ENCODE measurements at regions not wholly inside any gene's neighbourhood (a gene's known extent, or its start where the extent isn't known, plus 50 kb on each side); places are given as distances from the start of the nearest gene placed in this dataset.

DNA sequence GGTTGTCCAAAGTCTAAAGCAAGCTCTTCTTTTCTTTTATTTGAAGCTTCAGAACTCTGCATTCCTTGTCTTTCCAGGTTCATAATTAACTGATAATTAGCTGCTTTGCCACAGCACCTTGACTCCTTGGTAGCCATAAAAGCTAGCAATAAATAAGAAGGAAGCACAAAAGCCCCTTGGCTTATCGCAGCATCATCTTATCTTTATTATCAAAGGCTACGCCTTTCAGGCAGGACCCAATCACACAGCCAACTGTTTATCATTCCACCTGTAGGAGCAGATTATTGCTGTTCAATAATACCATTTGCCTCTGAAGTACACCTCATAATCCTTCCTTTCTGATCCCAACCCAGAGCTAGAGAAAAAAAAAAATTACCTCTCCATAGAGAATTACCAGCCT lies 489.2 kb downstream of the SATB2 start:
- Histone ChIP-seq H3K9me3 (replicated peaks; ENCODE audit: insufficient read depth, low read length) (no peaks in the 10 kb centered on the region), H3K9ac (ENCODE audit: low read length) (no peak overlapping the region), H3K4me1 (ENCODE audit: low read length) (peaks cover 13% of the 10 kb centered on the region), H3F3A (ENCODE audit: insufficient read depth, low read length) (peaks cover 2% of the 10 kb centered on the region), H3K36me3 (replicated peaks; ENCODE audit: insufficient read depth, low read length) (no peaks in the 10 kb centered on the region), H3K27ac (ENCODE audit: low read length) (no peak overlapping the region), H3K27me3 (replicated peaks; ENCODE audit: insufficient read depth, low read length) (no peaks in the 10 kb centered on the region), H3K9me2 (replicated peaks; ENCODE audit: insufficient read depth, low read length) (no peaks in the 10 kb centered on the region), H2AFZ (ENCODE audit: low read length) (no peak overlapping the region), H3K79me2 (ENCODE audit: low read length) (no peaks in the 10 kb centered on the region), H3K4me3 (ENCODE audit: low read length) (no peak overlapping the region), H3K4me2 (ENCODE audit: low read depth, low read length) (no peak overlapping the region), H4K20me1 (ENCODE audit: insufficient read depth, low read length) (no peaks in the 10 kb centered on the region)
- DNase-seq: no peak
- TF ChIP-seq EZH2 (optimal IDR thresholded peaks at IDR 0.05; ENCODE audit: low read depth, low read length) (no peak), EZH2phosphoT487 (IDR thresholded peaks at IDR 0.05; ENCODE audit: low read length) (no peak)
- TF ChIP-seq, protein P1, sequence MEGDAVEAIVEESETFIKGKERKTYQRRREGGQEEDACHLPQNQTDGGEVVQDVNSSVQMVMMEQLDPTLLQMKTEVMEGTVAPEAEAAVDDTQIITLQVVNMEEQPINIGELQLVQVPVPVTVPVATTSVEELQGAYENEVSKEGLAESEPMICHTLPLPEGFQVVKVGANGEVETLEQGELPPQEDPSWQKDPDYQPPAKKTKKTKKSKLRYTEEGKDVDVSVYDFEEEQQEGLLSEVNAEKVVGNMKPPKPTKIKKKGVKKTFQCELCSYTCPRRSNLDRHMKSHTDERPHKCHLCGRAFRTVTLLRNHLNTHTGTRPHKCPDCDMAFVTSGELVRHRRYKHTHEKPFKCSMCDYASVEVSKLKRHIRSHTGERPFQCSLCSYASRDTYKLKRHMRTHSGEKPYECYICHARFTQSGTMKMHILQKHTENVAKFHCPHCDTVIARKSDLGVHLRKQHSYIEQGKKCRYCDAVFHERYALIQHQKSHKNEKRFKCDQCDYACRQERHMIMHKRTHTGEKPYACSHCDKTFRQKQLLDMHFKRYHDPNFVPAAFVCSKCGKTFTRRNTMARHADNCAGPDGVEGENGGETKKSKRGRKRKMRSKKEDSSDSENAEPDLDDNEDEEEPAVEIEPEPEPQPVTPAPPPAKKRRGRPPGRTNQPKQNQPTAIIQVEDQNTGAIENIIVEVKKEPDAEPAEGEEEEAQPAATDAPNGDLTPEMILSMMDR (IDR thresholded peaks at IDR 0.05; ENCODE audit: low read length): no peak

DNA sequence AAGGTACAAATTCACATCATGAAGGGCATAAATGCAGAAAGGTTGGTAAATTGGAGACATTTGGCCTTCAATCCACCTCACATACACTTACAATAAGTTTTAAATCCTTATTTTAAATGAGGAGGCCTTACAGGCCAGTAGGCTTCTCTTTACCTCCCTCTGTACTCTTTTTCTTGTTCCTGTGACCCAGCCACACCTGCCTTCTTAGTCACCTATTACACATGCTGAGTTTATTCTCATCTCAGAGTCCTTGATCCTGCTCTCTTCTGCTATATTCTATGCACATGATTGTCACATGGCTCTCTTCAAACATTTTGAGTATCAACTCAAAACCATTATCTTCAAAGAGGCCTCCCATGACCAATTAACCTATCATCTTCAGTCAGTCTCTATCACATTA lies 491.5 kb downstream of the SATB2 start:
- H3K9me3 ChIP-seq (replicated peaks; ENCODE audit: insufficient read depth, low read length): no peaks in the 10 kb centered on the region

DNA sequence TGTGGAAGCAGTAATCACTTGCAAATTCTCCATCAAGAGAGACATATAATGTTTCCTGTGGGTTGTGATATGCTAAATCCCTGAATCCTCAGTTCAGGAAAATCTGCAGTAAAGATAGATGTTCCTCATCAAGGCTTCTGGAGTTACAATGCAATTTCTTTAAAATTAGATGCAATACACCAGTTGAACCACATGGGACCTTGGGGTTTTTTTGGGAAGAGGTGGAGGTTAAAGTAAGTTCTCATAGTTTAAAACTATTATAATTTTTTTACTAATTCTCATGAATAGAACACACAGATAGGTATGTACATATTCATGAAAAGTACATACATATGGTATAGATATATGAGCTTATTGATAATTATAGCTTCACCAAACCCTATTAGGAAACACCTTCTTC lies 496.2 kb downstream of the SATB2 start:
- Histone ChIP-seq H3F3A (ENCODE audit: insufficient read depth, low read length) (no peaks in the 10 kb centered on the region), H3K9me3 (replicated peaks; ENCODE audit: insufficient read depth, low read length) (no peaks in the 10 kb centered on the region), H3K27me3 (replicated peaks; ENCODE audit: insufficient read depth, low read length) (no peaks in the 10 kb centered on the region), H3K9me2 (replicated peaks; ENCODE audit: insufficient read depth, low read length) (no peaks in the 10 kb centered on the region), H3K4me3 (ENCODE audit: low read length) (no peak overlapping the region), H3K4me2 (ENCODE audit: low read depth, low read length) (no peak overlapping the region), H4K20me1 (ENCODE audit: insufficient read depth, low read length) (no peaks in the 10 kb centered on the region), H3K9ac (ENCODE audit: low read length) (no peak overlapping the region), H3K36me3 (replicated peaks; ENCODE audit: insufficient read depth, low read length) (no peaks in the 10 kb centered on the region), H3K79me2 (ENCODE audit: low read length) (no peaks in the 10 kb centered on the region), H2AFZ (ENCODE audit: low read length) (no peak overlapping the region), H3K27ac (ENCODE audit: low read length) (no peak overlapping the region), H3K4me1 (ENCODE audit: low read length) (no peaks in the 10 kb centered on the region)
- DNase-seq: no peak
- no peak for TF ChIP-seq EZH2phosphoT487 (IDR thresholded peaks at IDR 0.05; ENCODE audit: low read length)
- TF ChIP-seq, protein P1 (IDR thresholded peaks at IDR 0.05; ENCODE audit: low read length): no peak
- TF ChIP-seq EZH2 (optimal IDR thresholded peaks at IDR 0.05; ENCODE audit: low read depth, low read length): no peak

More for the DNA sequence above, 491.5 kb downstream of the SATB2 start:
- Histone ChIP-seq H3K9ac (ENCODE audit: low read length) (no peak overlapping the region), H3F3A (ENCODE audit: insufficient read depth, low read length) (no peaks in the 10 kb centered on the region), H3K4me1 (ENCODE audit: low read length) (peaks cover 3% of the 10 kb centered on the region; the same call in 1 of the 2 replicates), H3K4me3 (ENCODE audit: low read length) (no peak overlapping the region), H3K4me2 (ENCODE audit: low read depth, low read length) (no peak overlapping the region), H3K36me3 (replicated peaks; ENCODE audit: insufficient read depth, low read length) (no peaks in the 10 kb centered on the region), H2AFZ (ENCODE audit: low read length) (no peak overlapping the region), H3K27ac (ENCODE audit: low read length) (no peak overlapping the region), H3K27me3 (replicated peaks; ENCODE audit: insufficient read depth, low read length) (no peaks in the 10 kb centered on the region), H4K20me1 (ENCODE audit: insufficient read depth, low read length) (no peaks in the 10 kb centered on the region), H3K9me2 (replicated peaks; ENCODE audit: insufficient read depth, low read length) (no peaks in the 10 kb centered on the region), H3K79me2 (ENCODE audit: low read length) (no peaks in the 10 kb centered on the region)
- TF ChIP-seq, protein P1 (IDR thresholded peaks at IDR 0.05; ENCODE audit: low read length): no peak
- TF ChIP-seq EZH2 (optimal IDR thresholded peaks at IDR 0.05; ENCODE audit: low read depth, low read length): no peak
- no peak for TF ChIP-seq EZH2phosphoT487 (IDR thresholded peaks at IDR 0.05; ENCODE audit: low read length)
- DNase-seq: no peak
